ENCODE measurements at regions not wholly inside any gene's neighbourhood (a gene's known extent, or its start where the extent isn't known, plus 50 kb on each side); places are given as distances from the start of the nearest gene placed in this dataset.
A peak's percentile ranks its signal among the peaks of the same experiment; 100 is the strongest.
"Not testable (repeated sequence)": the region's sequence is repeated elsewhere in the genome, so short reads cannot be mapped to it uniquely, and the experiment has no call there.

DNA sequence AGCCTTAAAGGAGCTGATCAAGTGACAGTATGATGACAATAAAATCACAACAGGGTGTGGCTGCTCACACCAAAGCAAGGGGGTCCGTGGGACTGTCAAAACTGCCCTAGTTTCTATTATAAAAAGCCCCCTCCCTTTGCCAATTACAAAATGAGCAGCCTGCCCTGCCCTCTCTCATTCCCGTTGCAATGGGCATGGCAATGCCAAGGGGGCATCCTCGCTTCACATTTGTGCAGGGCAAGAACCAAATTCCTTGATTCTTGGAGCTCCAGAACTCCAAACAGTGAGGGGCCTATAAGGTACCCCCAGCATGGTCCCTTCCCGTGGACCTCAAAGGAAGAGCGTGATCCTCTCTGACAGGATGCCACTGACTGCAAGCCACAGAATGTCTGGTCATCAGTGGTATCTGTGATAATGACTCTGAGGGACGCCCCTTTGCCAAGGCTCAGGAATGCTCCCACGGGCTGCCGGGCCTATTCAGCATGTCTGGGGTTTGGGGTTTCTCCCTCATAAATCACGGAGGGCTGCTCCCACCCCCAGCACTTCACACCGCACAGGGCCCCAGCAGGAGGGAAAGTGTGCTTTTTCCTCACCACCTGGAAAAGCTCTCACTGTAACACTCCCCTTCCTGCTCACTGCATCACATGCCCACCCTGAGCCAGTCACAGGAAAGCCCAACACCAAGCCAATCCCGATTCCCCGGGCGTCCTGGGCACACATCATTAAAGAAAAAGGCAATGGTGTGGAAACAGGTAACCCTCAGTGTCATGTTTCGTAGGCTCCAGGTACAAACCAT lies 105.1 kb upstream of the TRPM1 start:
- peaks cover 0 to 11% (median 0%) of the 10 kb centered on the region in 11 donors for H3K9me3 ChIP-seq
- no peak overlapping the region for H3K27ac ChIP-seq
- ATAC-seq (no peak), DNase-seq (no peak)
- no peak overlapping the region for H3K4me3 ChIP-seq
- H3K36me3 ChIP-seq: no peaks in the 10 kb centered on the region
- peaks cover 0 to under 1% (median 0%) of the 10 kb centered on the region in 9 donors for H3K4me1 ChIP-seq
- intact Hi-C loops (cut with DNase I): loop anchor here in 1 of 10 donors (5.0 kb wide), 1 partner anchor 231 kb away; no protein-coding TSS in a partner anchor
- 69 to 73% methylated on average over 14 of the region's 14 CpGs for WGBS, 2 donors
- TF ChIP-seq, protein P1, sequence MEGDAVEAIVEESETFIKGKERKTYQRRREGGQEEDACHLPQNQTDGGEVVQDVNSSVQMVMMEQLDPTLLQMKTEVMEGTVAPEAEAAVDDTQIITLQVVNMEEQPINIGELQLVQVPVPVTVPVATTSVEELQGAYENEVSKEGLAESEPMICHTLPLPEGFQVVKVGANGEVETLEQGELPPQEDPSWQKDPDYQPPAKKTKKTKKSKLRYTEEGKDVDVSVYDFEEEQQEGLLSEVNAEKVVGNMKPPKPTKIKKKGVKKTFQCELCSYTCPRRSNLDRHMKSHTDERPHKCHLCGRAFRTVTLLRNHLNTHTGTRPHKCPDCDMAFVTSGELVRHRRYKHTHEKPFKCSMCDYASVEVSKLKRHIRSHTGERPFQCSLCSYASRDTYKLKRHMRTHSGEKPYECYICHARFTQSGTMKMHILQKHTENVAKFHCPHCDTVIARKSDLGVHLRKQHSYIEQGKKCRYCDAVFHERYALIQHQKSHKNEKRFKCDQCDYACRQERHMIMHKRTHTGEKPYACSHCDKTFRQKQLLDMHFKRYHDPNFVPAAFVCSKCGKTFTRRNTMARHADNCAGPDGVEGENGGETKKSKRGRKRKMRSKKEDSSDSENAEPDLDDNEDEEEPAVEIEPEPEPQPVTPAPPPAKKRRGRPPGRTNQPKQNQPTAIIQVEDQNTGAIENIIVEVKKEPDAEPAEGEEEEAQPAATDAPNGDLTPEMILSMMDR (IDR thresholded peaks at IDR 0.05): peak in 3 of 9 donors; percentile 23 to 35 (median 26)
- no peaks in the 10 kb centered on the region for H3K27me3 ChIP-seq

DNA sequence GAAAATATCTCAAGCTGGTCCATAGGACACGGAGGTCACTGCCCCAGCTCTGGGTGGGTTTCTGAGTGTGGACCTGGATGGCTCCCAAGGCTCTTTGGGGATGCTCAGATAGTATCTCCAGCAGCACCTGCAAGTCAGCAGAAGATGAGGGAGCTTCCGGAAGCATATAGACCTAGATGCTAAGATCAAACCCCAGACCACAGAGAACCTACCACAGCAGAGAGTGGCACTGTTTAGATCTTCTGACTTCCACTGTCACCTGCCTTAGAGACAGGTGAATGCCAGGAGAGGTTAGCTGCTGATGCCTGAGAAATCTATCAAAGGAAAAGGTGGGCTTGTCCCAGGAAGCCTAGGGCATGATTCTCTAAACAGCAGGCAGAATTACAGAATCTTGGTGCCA lies 105.7 kb upstream of the TRPM1 start:
- no peak for DNase-seq
- Histone ChIP-seq H3K27ac (no peak overlapping the region), H3K27me3 (no peaks in the 10 kb centered on the region), H3K4me3 (no peak overlapping the region), H3K4me1 (peaks cover 0 to 7% (median under 1%) of the 10 kb centered on the region in 9 donors), H3K9me3 (peaks cover 0 to 12% (median 0%) of the 10 kb centered on the region in 11 donors), H3K36me3 (no peaks in the 10 kb centered on the region)
- no peak for ATAC-seq
- TF ChIP-seq, protein P1 (IDR thresholded peaks at IDR 0.05): no peak
- intact Hi-C loops (cut with DNase I): loop anchor here in 1 of 10 donors (5.0 kb wide), 1 partner anchor 230 kb away; no protein-coding TSS in a partner anchor
- WGBS, 2 donors: 86 to 93% methylated on average over 2 of the region's 2 CpGs

DNA sequence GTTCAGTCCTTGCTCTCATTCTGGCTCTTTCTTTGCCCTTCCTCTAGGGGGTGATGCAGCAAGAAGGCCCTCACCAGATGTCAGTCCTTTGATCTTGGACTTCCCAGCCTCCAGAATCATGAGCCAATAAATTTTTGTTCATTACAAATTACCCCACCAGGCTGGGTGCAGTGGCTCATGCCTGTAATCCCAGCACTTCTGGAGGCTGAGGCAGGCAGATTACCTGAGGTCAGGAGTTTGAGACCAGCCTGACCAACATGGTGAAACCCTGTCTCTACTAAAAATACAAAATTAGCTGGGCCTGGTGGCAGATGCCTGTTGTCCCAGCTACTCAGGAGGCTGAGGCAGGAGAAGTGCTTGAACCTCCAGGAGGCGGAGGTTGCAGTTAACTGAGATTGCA lies 106.3 kb upstream of the TRPM1 start:
- H3K27ac ChIP-seq, H3K4me3 ChIP-seq, DNase-seq, H3K27me3 ChIP-seq, ATAC-seq, H3K36me3 ChIP-seq: not testable (repeated sequence)
- Histone ChIP-seq H3K9me3 (peaks cover 0 to 12% (median 0%) of the 10 kb centered on the region in 11 donors), H3K4me1 (peaks cover 0 to 13% (median 7%) of the 10 kb centered on the region in 9 donors)
- 96 to 98% methylated on average over 1 of the region's 1 CpG for WGBS, 2 donors
- intact Hi-C loops (cut with DNase I): loop anchor here in 1 of 10 donors (5.0 kb wide), 1 partner anchor 229 kb away; no protein-coding TSS in a partner anchor

DNA sequence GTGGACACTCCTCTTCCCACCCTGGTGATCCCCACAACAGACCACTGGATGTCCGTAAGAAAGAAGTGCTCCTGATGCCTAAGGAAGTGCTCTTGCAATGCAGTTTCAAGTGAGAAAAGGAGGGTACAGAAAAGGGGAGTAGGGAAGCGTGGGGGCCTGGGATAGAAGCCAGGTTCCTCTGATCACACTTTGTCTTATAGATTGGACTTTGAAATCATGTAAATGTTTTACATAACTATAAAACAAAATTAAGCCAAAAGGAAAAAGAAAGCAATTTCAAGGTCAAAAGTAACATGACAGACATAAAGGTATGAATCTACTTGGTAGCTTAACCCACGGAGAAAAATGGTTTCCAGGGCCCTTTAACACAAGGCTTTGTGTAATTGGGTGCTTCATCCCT lies 107.3 kb upstream of the TRPM1 start:
- 86 to 91% methylated on average over 3 of the region's 3 CpGs for WGBS, 2 donors

More for the DNA sequence above, 107.3 kb upstream of the TRPM1 start:
- no peak overlapping the region for H3K4me3 ChIP-seq
- TF ChIP-seq, protein P1 (IDR thresholded peaks at IDR 0.05): no peak
- no peak overlapping the region for H3K27ac ChIP-seq
- H3K9me3 ChIP-seq: peaks cover 0 to 12% (median 0%) of the 10 kb centered on the region in 11 donors
- ATAC-seq (no peak), DNase-seq (no peak)
- intact Hi-C loops (cut with DNase I): loop anchor here in 1 of 10 donors (5.0 kb wide), 1 partner anchor 228 kb away; no protein-coding TSS in a partner anchor
- no peaks in the 10 kb centered on the region for H3K27me3 ChIP-seq
- no peaks in the 10 kb centered on the region for H3K36me3 ChIP-seq
- peaks cover 0 to 17% (median 10%) of the 10 kb centered on the region in 9 donors for H3K4me1 ChIP-seq
